ENCODE measurements at regions not wholly inside any gene's neighbourhood (a gene's known extent, or its start where the extent isn't known, plus 50 kb on each side); places are given as distances from the start of the nearest gene placed in this dataset.

DNA sequence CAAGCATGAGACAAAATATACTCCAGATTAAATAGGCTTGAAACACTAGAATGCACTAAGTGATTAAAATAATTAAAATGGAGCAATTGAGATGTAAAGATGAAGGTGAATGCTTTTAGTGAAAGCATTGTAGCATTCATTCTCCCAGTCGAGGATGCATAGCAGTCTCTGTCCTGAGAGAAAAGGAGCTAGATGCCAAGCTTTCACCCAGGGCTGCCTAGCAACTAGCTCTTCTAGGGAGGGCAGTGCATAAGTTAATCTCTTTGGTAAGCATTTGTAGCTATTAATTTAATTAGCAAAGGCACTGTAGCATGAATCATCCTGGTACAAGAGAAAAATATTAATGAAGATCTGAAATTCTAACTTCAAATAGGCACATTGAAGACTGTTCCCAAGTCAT, 1014.8 kb downstream of the C4orf33 start:
- no peaks in the 10 kb centered on the region for H3K4me1 ChIP-seq (replicated peaks in 1 of 2; ENCODE audit: control insufficient read depth in 2 of 2, insufficient read depth in 2 of 2, low read length in 2 of 2)
- WGBS (ENCODE audit: insufficient coverage, low coverage, missing lambda C conversion rate): 0% methylated on average over 1 of the region's 1 CpG
- no peaks in the 10 kb centered on the region for H3K27me3 ChIP-seq (ENCODE audit: control insufficient read depth in 2 of 2, insufficient read depth in 2 of 2, low read length in 2 of 2)
- FAIRE-seq (no peak), ATAC-seq (no peak), DNase-seq (ENCODE audit: extremely low read depth in 1 of 4, low spot score in 3 of 4) (no peak)
- no peaks in the 10 kb centered on the region for H3K79me2 ChIP-seq (ENCODE audit: control insufficient read depth, insufficient read depth, low read length)
- H3K4me3 ChIP-seq: no peak overlapping the region
- no peaks in the 10 kb centered on the region for H3K9me3 ChIP-seq (replicated peaks; ENCODE audit: control insufficient read depth, insufficient read depth, low read depth, low read length)
- no peaks in the 10 kb centered on the region for H4K20me1 ChIP-seq (replicated peaks; ENCODE audit: control insufficient read depth, insufficient read depth, low read length)
- no TSS peak for BruUV-seq (replicated peaks)
- H3K36me3 ChIP-seq (ENCODE audit: control insufficient read depth, insufficient read depth, low read length): no peaks in the 10 kb centered on the region
- no peak overlapping the region for H2AFZ ChIP-seq (ENCODE audit: low read depth, low read length)
- H3K9me1 ChIP-seq (ENCODE audit: control insufficient read depth, insufficient read depth, low read length): no peaks in the 10 kb centered on the region
- ChIA-PET CTCF (ENCODE audit: low intra/inter-chr PET ratio) (no interaction called here), POLR2A (no interaction called here)
- intact Hi-C loops (cut with micrococcal nuclease) (no loop called here), in situ Hi-C loops (cut with MboI) (no loop called here)
- no peak overlapping the region for H3K4me2 ChIP-seq (ENCODE audit: insufficient read depth, low read length)
- TF ChIP-seq KLF16 (IDR thresholded peaks at IDR 0.05): no peak
- TF ChIP-seq, protein P1, sequence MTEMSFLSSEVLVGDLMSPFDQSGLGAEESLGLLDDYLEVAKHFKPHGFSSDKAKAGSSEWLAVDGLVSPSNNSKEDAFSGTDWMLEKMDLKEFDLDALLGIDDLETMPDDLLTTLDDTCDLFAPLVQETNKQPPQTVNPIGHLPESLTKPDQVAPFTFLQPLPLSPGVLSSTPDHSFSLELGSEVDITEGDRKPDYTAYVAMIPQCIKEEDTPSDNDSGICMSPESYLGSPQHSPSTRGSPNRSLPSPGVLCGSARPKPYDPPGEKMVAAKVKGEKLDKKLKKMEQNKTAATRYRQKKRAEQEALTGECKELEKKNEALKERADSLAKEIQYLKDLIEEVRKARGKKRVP (CRISPR knock-in tag; IDR thresholded peaks at IDR 0.05): no peak
- TF ChIP-seq SUPT5H (IDR thresholded peaks at IDR 0.05): no peak
- no peak for TF ChIP-seq SRF (CRISPR knock-in tag; IDR thresholded peaks at IDR 0.05)
- no peak for TF ChIP-seq FOXK2 (conservative IDR thresholded peaks at IDR 0.05 in 1 of 2, IDR thresholded peaks at IDR 0.05 in 1 of 2; ENCODE audit: low read depth in 2 of 2)
- TF ChIP-seq, protein P2, sequence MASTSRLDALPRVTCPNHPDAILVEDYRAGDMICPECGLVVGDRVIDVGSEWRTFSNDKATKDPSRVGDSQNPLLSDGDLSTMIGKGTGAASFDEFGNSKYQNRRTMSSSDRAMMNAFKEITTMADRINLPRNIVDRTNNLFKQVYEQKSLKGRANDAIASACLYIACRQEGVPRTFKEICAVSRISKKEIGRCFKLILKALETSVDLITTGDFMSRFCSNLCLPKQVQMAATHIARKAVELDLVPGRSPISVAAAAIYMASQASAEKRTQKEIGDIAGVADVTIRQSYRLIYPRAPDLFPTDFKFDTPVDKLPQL (IDR thresholded peaks at IDR 0.05; ENCODE audit: extremely low read depth, insufficient read length): no peak
- H3K9ac ChIP-seq (ENCODE audit: insufficient read depth in 1 of 2, low read depth in 2 of 2, low read length in 2 of 2): no peak overlapping the region
- H3K27ac ChIP-seq (ENCODE audit: extremely low read depth, low read depth, low read length): no peak overlapping the region
